GM12878 (cell line): ENCODE measurements at regions not wholly inside any gene's neighbourhood (a gene's known extent, or its start where the extent isn't known, plus 50 kb on each side); places are given as distances from the start of the nearest gene placed in this dataset.

Experiments used
- ATAC-seq: fragments of 200-7000 bp; cut with Tn5 transposase; 3 replicates; pipeline ENCODE4 v1.9.1; 2020; ENCODE audit warnings: mild to moderate bottlenecking, moderate library complexity
- BruUV-seq: library from RNA; stranded (reverse); fragments of 400-500 nt; replicated peaks from 2 replicates; lab custom pipeline; 2021; lab: Mats Ljungman, UMichigan
- CTCF ChIA-PET: fragments of 300-600 bp; sonication (Branson Sonifier 250); formaldehyde crosslinking; extraction: SDS; loops from one replicate; lab custom pipeline; 2021; ENCODE audit warnings: inconsistent platforms; lab: Yijun Ruan, JAX
- POLR2A ChIA-PET: fragments of 350-600 bp; formaldehyde crosslinking; extraction: SDS; loops from one replicate; lab custom pipeline; 2021; ENCODE audit warnings: inconsistent platforms; lab: Charles Lee
- RAD21 ChIA-PET: fragments of 300-600 bp; sonication (Branson Sonifier 250); formaldehyde crosslinking; loops from one replicate; lab custom pipeline; 2023; ENCODE audit warnings: antibody characterized with exemption; ENCODE audit not compliant: unreplicated experiment; lab: Charles Lee
- SMC1A ChIA-PET: fragments of 300-600 bp; sonication (Branson Sonifier 250); formaldehyde crosslinking; loops from one replicate; lab custom pipeline; 2023; ENCODE audit not compliant: unreplicated experiment, uncharacterized antibody; lab: Charles Lee
- DNase-seq: peaks from one replicate; pipeline ENCODE4 v3.0.0-alpha.2; 2011; ENCODE audit warnings: low read depth, low spot score
- FAIRE-seq: peaks from 3 replicates; lab custom pipeline; 2011; peaks lifted over from hg19 to GRCh38; lab: Jason Lieb, UNC
- H2AFZ ChIP-seq: 2 replicates; pipeline ENCODE4 v1.6.0; 2011; ENCODE audit warnings: low read depth, low read length, control low read depth; ENCODE audit not compliant: control insufficient read depth
- H3K27ac ChIP-seq: 2 replicates; pipeline ENCODE4 v1.5.1; 2011; ENCODE audit warnings: control low read depth; ENCODE audit not compliant: control insufficient read depth, insufficient read depth
- H3K27me3 ChIP-seq, 2 experiments: replicated peaks in 1 of 2; 2 replicates each; pipeline versions ENCODE4 v1.6.0 to v1.6.1; 2011; ENCODE audit warnings: low read length in 1 of 2; ENCODE audit not compliant: control insufficient read depth in 2 of 2, insufficient read depth in 2 of 2
- H3K36me3 ChIP-seq, 2 experiments: 2 replicates each; pipeline ENCODE4 v1.5.1; 2011; ENCODE audit warnings: low read length in 1 of 2; ENCODE audit not compliant: control insufficient read depth in 2 of 2, insufficient read depth in 2 of 2
- H3K4me1 ChIP-seq: 2 replicates; pipeline ENCODE4 v1.6.1; 2011; ENCODE audit warnings: mild to moderate bottlenecking, low read length, moderate library complexity, mixed read lengths; ENCODE audit not compliant: control insufficient read depth, insufficient read depth
- H3K4me2 ChIP-seq: 2 replicates; pipeline ENCODE4 v1.6.0; 2011; ENCODE audit warnings: control low read depth; ENCODE audit not compliant: control insufficient read depth, insufficient read depth
- H3K4me3 ChIP-seq: fragments of 200-600 bp; sonication (generic); 2 replicates; pipeline ENCODE4 v1.5.1; 2016
- H3K79me2 ChIP-seq: 2 replicates; pipeline ENCODE4 v1.6.0; 2011; ENCODE audit warnings: low read length; ENCODE audit not compliant: control insufficient read depth, insufficient read depth
- H3K9ac ChIP-seq: 2 replicates; pipeline ENCODE4 v1.8.0; 2011; ENCODE audit warnings: low read length, control low read depth, mixed read lengths; ENCODE audit not compliant: control insufficient read depth, insufficient read depth
- H3K9me3 ChIP-seq: replicated peaks from 3 replicates; pipeline ENCODE4 v1.5.1; 2011; ENCODE audit warnings: mild to moderate bottlenecking, low read length; ENCODE audit not compliant: control insufficient read depth, insufficient read depth
- H4K20me1 ChIP-seq: 2 replicates; pipeline ENCODE4 v1.6.0; 2011; ENCODE audit not compliant: control insufficient read depth, insufficient read depth
- EGR1 ChIP-seq, 2 experiments: IDR thresholded peaks; 1 replicate in 1 of 2; 2 replicates in 1 of 2; pipeline ENCODE4 v1.6.1; 2011 to 2012; ENCODE audit warnings: low read depth in 2 of 2, low read length in 2 of 2, borderline replicate concordance in 1 of 2, mild to moderate bottlenecking in 1 of 2, moderate library complexity in 1 of 2
- IKZF1 ChIP-seq: fragments of 450-650 bp; conservative IDR thresholded peaks from 2 replicates; pipeline ENCODE4 v1.6.1; 2017; ENCODE audit warnings: antibody characterized with exemption, mild to moderate bottlenecking
- MXI1 ChIP-seq: fragments of 150-350 bp; IDR thresholded peaks from 2 replicates; pipeline ENCODE4 v1.6.1; 2011; ENCODE audit warnings: low read depth, mild to moderate bottlenecking, inconsistent platforms, low read length, improper control_type of control experiment
- PAX5 ChIP-seq: IDR thresholded peaks from 2 replicates; pipeline ENCODE4 v1.6.1; 2011; ENCODE audit warnings: low read depth, low read length, borderline replicate concordance
- PML ChIP-seq: IDR thresholded peaks from 2 replicates; pipeline ENCODE4 v1.6.1; 2012; ENCODE audit warnings: low read length, inconsistent platforms
- POLR2A ChIP-seq: IDR thresholded peaks from 2 replicates; pipeline ENCODE4 v1.6.1; 2011; ENCODE audit warnings: low read depth, mild to moderate bottlenecking, low read length
- POU2F2 ChIP-seq: IDR thresholded peaks from 3 replicates; pipeline ENCODE4 v1.6.1; 2011; ENCODE audit warnings: low read depth, mild to moderate bottlenecking, low read length, borderline replicate concordance
- REST ChIP-seq: IDR thresholded peaks from 2 replicates; pipeline ENCODE4 v1.6.1; 2012; ENCODE audit warnings: mild to moderate bottlenecking, low read depth, low read length
- RUNX3 ChIP-seq: IDR thresholded peaks from 2 replicates; pipeline ENCODE4 v1.6.1; 2012; ENCODE audit warnings: low read length, inconsistent platforms
- TCF12 ChIP-seq: IDR thresholded peaks from 2 replicates; pipeline ENCODE4 v1.6.1; 2011; ENCODE audit warnings: low read depth, mild to moderate bottlenecking, low read length
- WGBS: methylation state at CpG from one replicate; pipeline ENCODE4 v1.1.6; 2016; ENCODE audit warnings: low lambda C conversion rate; ENCODE audit not compliant: insufficient replicate concordance, insufficient coverage; ENCODE audit errors: missing lambda C conversion rate; 5-methylcytosine and 5-hydroxymethylcytosine counted together
- in situ Hi-C: fragments of 300-500 bp; cut with MboI; formaldehyde crosslinking; loops from 9 replicates; pipeline ENCODE4 v1.14.3; 2018; ENCODE audit warnings: mixed read lengths
- intact Hi-C: fragments of 100-400 bp; cut with micrococcal nuclease; formaldehyde crosslinking; loops from one replicate; pipeline ENCODE4 v1.14.2; 2022; ENCODE audit not compliant: unreplicated experiment

- no peak for DNase-seq
- Histone ChIP-seq H3K36me3 (no peaks in the 10 kb centered on the region), H2AFZ (no peak overlapping the region), H3K4me3 (no peak overlapping the region), H3K27me3 (no peaks in the 10 kb centered on the region; a peak in 1 of 4 replicates), H4K20me1 (no peaks in the 10 kb centered on the region), H3K27ac (no peak overlapping the region), H3K79me2 (no peaks in the 10 kb centered on the region), H3K9ac (no peak overlapping the region), H3K4me1 (no peaks in the 10 kb centered on the region), H3K4me2 (no peak overlapping the region), H3K9me3 (no peaks in the 10 kb centered on the region)
- CTCF ChIA-PET: interaction anchor here (11.6 kb wide), 1 partner anchor 315 kb away, joined by 218 read pairs; no protein-coding TSS in a partner anchor
- SMC1A ChIA-PET: interaction anchor here (2.6 kb wide), 1 partner anchor 315 kb away, joined by 6 read pairs; no protein-coding TSS in a partner anchor
- RAD21 ChIA-PET: no interaction called here
- intact Hi-C loops: no loop called here
- WGBS: 10% methylated on average over 15 of the region's 15 CpGs
- POLR2A ChIA-PET: no interaction called here
- in situ Hi-C loops: no loop called here
- no peak for ATAC-seq
- TF ChIP-seq MXI1: no peak
- no peak for TF ChIP-seq PML
- no peak for TF ChIP-seq EGR1 (IDR thresholded peaks at IDR 0.05; ENCODE audit: borderline replicate concordance in 1 of 2, low read depth in 2 of 2, low read length in 2 of 2)
- no peak for FAIRE-seq
- BruUV-seq: no TSS peak
These were observed 56.7 kb upstream of the WASF3 start for GRCh38 chr13:26500618-26501320.

DNA sequence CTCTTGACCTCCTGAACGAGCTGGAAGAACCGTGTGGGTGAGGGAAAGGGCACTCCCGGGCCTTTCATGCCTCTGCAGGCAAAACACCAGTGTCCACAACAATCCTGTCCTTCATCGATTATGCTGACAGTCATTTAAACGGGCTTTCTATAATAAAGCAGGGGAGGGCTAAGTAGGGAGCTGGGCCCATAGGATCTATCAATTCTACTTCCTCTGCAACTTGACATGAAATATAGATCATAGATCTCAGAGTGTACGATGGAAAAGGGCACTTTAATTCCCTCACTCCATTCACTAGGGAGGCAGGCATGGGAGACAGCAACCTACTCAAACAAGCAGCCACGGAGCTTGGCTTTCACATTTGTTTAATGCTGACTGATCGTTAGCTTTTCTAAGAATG, 55.8 kb upstream of the WASF3 start:
- no peak for TF ChIP-seq IKZF1
- TF ChIP-seq POU2F2: no peak
- TF ChIP-seq PAX5: no peak
- TF ChIP-seq POLR2A: no peak
- TF ChIP-seq RUNX3: no peak
- TF ChIP-seq TCF12: no peak
- no peak for TF ChIP-seq REST
- ChIA-PET POLR2A (no interaction called here), RAD21 (no interaction called here), CTCF (interaction anchor here (11.6 kb wide), 1 partner anchor 316 kb away, joined by 218 read pairs; no protein-coding TSS in a partner anchor), SMC1A (interaction anchor here (2.6 kb wide), 1 partner anchor 316 kb away, joined by 6 read pairs; no protein-coding TSS in a partner anchor)
- in situ Hi-C loops: no loop called here
- no peak for ATAC-seq
- DNase-seq: no peak
- BruUV-seq: no TSS peak
- no peaks in the 10 kb centered on the region for H3K79me2 ChIP-seq
- no peak for FAIRE-seq
- WGBS: 27% methylated on average over 8 of the region's 8 CpGs
- H3K4me3 ChIP-seq: no peak overlapping the region
- H3K9ac ChIP-seq: no peak overlapping the region
- no peaks in the 10 kb centered on the region for H3K4me1 ChIP-seq
- H3K27ac ChIP-seq: no peak overlapping the region
- no peaks in the 10 kb centered on the region for H4K20me1 ChIP-seq
- intact Hi-C loops: no loop called here
- H2AFZ ChIP-seq: no peak overlapping the region
- H3K27me3 ChIP-seq: no peaks in the 10 kb centered on the region; a peak in 1 of 4 replicates
- no peaks in the 10 kb centered on the region for H3K36me3 ChIP-seq
- H3K4me2 ChIP-seq: no peak overlapping the region
- no peaks in the 10 kb centered on the region for H3K9me3 ChIP-seq
